ENCODE measurements at regions not wholly inside any gene's neighbourhood (a gene's known extent, or its start where the extent isn't known, plus 50 kb on each side); places are given as distances from the start of the nearest gene placed in this dataset.
A peak's percentile ranks its signal among the peaks of the same experiment; 100 is the strongest.

GRCh38 chr2:48912110-48912509 is 156.6 kb upstream of the LHCGR start:
- Histone ChIP-seq H3K9me3 (ENCODE audit: low read depth) (no peaks in the 10 kb centered on the region), H3K4me2 (no peak overlapping the region), H3K27me3 (no peaks in the 10 kb centered on the region), H3K36me3 (no peaks in the 10 kb centered on the region), H3K27ac (no peak overlapping the region), H3K4me1 (no peaks in the 10 kb centered on the region), H3K79me2 (ENCODE audit: low read depth) (no peaks in the 10 kb centered on the region), H3K4me3 (no peak overlapping the region), H3F3A (ENCODE audit: low read depth) (no peaks in the 10 kb centered on the region), H3K9ac (no peak overlapping the region), H2AFZ (replicated peaks) (no peak overlapping the region), H4K20me1 (ENCODE audit: low read depth) (no peaks in the 10 kb centered on the region)
- TF ChIP-seq CTCF (IDR thresholded peaks at IDR 0.05): peak; percentile 43
- TF ChIP-seq EZH2 (IDR thresholded peaks at IDR 0.05): no peak
- Mint-ChIP-seq H3K36me3 (no peaks in the 10 kb centered on the region), H3K4me3 (no peak overlapping the region), H3K27ac (no peak overlapping the region), H3K4me1 (no peaks in the 10 kb centered on the region), H3K27me3 (ENCODE audit: insufficient read depth, low read depth) (peaks cover 4% of the 10 kb centered on the region), H3K9me3 (no peaks in the 10 kb centered on the region)
- DNase-seq (ENCODE audit: low spot score): peak; percentile 52

- Mint-ChIP-seq H3K36me3 (no peaks in the 10 kb centered on the region), H3K27ac (no peak overlapping the region), H3K27me3 (ENCODE audit: insufficient read depth, low read depth) (peaks cover 4% of the 10 kb centered on the region), H3K4me3 (no peak overlapping the region), H3K4me1 (peaks cover 3% of the 10 kb centered on the region), H3K9me3 (no peaks in the 10 kb centered on the region)
- Histone ChIP-seq H3K4me2 (no peak overlapping the region), H3F3A (ENCODE audit: low read depth) (no peaks in the 10 kb centered on the region), H2AFZ (replicated peaks) (no peak overlapping the region), H3K9ac (no peak overlapping the region), H3K4me1 (no peaks in the 10 kb centered on the region), H3K9me3 (ENCODE audit: low read depth) (no peaks in the 10 kb centered on the region), H3K27ac (no peak overlapping the region), H4K20me1 (ENCODE audit: low read depth) (no peaks in the 10 kb centered on the region), H3K79me2 (ENCODE audit: low read depth) (no peaks in the 10 kb centered on the region), H3K4me3 (no peak overlapping the region), H3K27me3 (no peaks in the 10 kb centered on the region), H3K36me3 (no peaks in the 10 kb centered on the region)
- TF ChIP-seq EZH2 (IDR thresholded peaks at IDR 0.05): no peak
- TF ChIP-seq CTCF (IDR thresholded peaks at IDR 0.05): no peak
- no peak for TF ChIP-seq EZH2phosphoT487 (IDR thresholded peaks at IDR 0.05)
- no peak for DNase-seq (ENCODE audit: low spot score)
These were observed 155.4 kb upstream of the LHCGR start for GRCh38 chr2:48910961-48911360.

GRCh38 chr2:48906633-48907032 is 151.1 kb upstream of the LHCGR start:
- no peak overlapping the region for H3K4me3 Mint-ChIP-seq
- peaks cover 1% of the 10 kb centered on the region for H3K36me3 Mint-ChIP-seq
- Histone ChIP-seq H3K9me3 (ENCODE audit: low read depth) (no peaks in the 10 kb centered on the region), H3K79me2 (ENCODE audit: low read depth) (no peaks in the 10 kb centered on the region), H3K9ac (no peak overlapping the region), H3K4me1 (no peaks in the 10 kb centered on the region), H3K4me3 (no peak overlapping the region), H3F3A (ENCODE audit: low read depth) (no peaks in the 10 kb centered on the region), H3K36me3 (no peaks in the 10 kb centered on the region), H4K20me1 (ENCODE audit: low read depth) (no peaks in the 10 kb centered on the region), H3K4me2 (no peak overlapping the region), H3K27ac (no peak overlapping the region), H3K27me3 (no peaks in the 10 kb centered on the region), H2AFZ (replicated peaks) (no peak overlapping the region)
- H3K9me3 Mint-ChIP-seq: peaks cover 3% of the 10 kb centered on the region
- no peak overlapping the region for H3K27ac Mint-ChIP-seq
- H3K4me1 Mint-ChIP-seq: peaks cover 7% of the 10 kb centered on the region
- H3K27me3 Mint-ChIP-seq (ENCODE audit: insufficient read depth, low read depth): peaks cover 4% of the 10 kb centered on the region
- DNase-seq (ENCODE audit: low spot score): no peak
- TF ChIP-seq CTCF (IDR thresholded peaks at IDR 0.05) (no peak), EZH2phosphoT487 (IDR thresholded peaks at IDR 0.05) (no peak), EZH2 (IDR thresholded peaks at IDR 0.05) (no peak)

- Histone ChIP-seq H3K27me3 (no peaks in the 10 kb centered on the region), H3K4me1 (peaks cover 4% of the 10 kb centered on the region), H3K9me3 (ENCODE audit: low read depth) (no peaks in the 10 kb centered on the region), H3K4me2 (no peak overlapping the region), H3K79me2 (ENCODE audit: low read depth) (no peaks in the 10 kb centered on the region), H3K9ac (no peak overlapping the region), H3F3A (ENCODE audit: low read depth) (no peaks in the 10 kb centered on the region), H2AFZ (replicated peaks) (no peak overlapping the region), H4K20me1 (ENCODE audit: low read depth) (no peaks in the 10 kb centered on the region), H3K4me3 (no peak overlapping the region), H3K27ac (no peak overlapping the region), H3K36me3 (no peaks in the 10 kb centered on the region)
- H3K27ac Mint-ChIP-seq: no peak overlapping the region
- H3K4me3 Mint-ChIP-seq: no peak overlapping the region
- H3K9me3 Mint-ChIP-seq: peaks cover 3% of the 10 kb centered on the region
- no peak for TF ChIP-seq CTCF (IDR thresholded peaks at IDR 0.05)
- no peak for TF ChIP-seq EZH2 (IDR thresholded peaks at IDR 0.05)
- no peak for TF ChIP-seq EZH2phosphoT487 (IDR thresholded peaks at IDR 0.05)
- H3K4me1 Mint-ChIP-seq: peaks cover 9% of the 10 kb centered on the region
- peaks cover 2% of the 10 kb centered on the region for H3K36me3 Mint-ChIP-seq
- no peak for DNase-seq (ENCODE audit: low spot score)
- H3K27me3 Mint-ChIP-seq (ENCODE audit: insufficient read depth, low read depth): peaks cover 4% of the 10 kb centered on the region
These were observed 150.2 kb upstream of the LHCGR start for GRCh38 chr2:48905696-48906095.

Data from neural progenitor cell (in vitro differentiated cells).